ENCODE measurements at regions not wholly inside any gene's neighbourhood (a gene's known extent, or its start where the extent isn't known, plus 50 kb on each side); places are given as distances from the start of the nearest gene placed in this dataset.
"Not testable (repeated sequence)": the region's sequence is repeated elsewhere in the genome, so short reads cannot be mapped to it uniquely, and the experiment has no call there.

DNA sequence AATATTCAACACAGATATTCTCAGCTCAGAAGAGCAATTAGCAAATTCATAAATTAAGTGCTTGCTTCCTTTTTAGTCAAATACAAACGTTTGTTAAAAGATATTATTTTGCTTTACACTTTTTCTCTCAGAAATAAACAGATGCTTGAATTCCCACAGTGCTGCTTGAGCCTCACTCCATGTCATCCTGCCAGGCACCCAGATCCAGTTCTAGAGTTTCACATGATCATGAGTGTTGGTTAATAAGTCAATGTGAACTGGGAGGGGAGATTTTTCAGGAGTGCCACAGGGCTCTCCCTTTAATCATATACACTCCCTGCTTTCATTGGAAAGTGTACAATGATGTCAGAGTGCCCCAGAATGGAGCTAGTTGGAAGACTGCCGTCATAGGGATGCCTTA, 69.7 kb upstream of the TP53BP2 start:
- TF ChIP-seq POLR2AphosphoS5 (IDR thresholded peaks at IDR 0.05; ENCODE audit: borderline replicate concordance, low read depth, low read length); FOXP2 (optimal IDR thresholded peaks at IDR 0.05; ENCODE audit: control extremely low read depth, extremely low read length, insufficient read depth): not testable (repeated sequence)
